Ovary (tissue), 7 donors: ENCODE measurements at regions not wholly inside any gene's neighbourhood (a gene's known extent, or its start where the extent isn't known, plus 50 kb on each side); places are given as distances from the start of the nearest gene placed in this dataset.
"Not testable (repeated sequence)": the region's sequence is repeated elsewhere in the genome, so short reads cannot be mapped to it uniquely, and the experiment has no call there.

Source experiments
- DNase-seq, 5 donors: peaks; one replicate each; pipeline ENCODE4 v3.0.0-alpha.2; 2019 to 2020
- H3K27ac ChIP-seq, 2 donors: fragments of 200-600 bp; one replicate each; pipeline versions ENCODE4 v1.5.1 to v1.8.0; 2019 to 2022
- H3K27me3 ChIP-seq: fragments of 200-600 bp; one replicate; pipeline ENCODE4 v1.8.0; 2022
- H3K36me3 ChIP-seq: fragments of 200-600 bp; sonication (generic); one replicate; pipeline ENCODE4 v1.5.1; 2019
- H3K4me1 ChIP-seq: one replicate; pipeline ENCODE4 v1.8.1; 2013; ENCODE audit warnings: mild to moderate bottlenecking, moderate library complexity; ENCODE audit not compliant: insufficient read depth
- H3K4me3 ChIP-seq: fragments of 200-600 bp; sonication (generic); one replicate; pipeline ENCODE4 v1.5.1; 2017
- H3K9me3 ChIP-seq, 2 donors: fragments of 200-600 bp in 1 of 2; sonication (generic) in 1 of 2; one replicate each; pipeline versions ENCODE4 v1.5.1 to v1.8.1; 2013 to 2019; ENCODE audit warnings: mild to moderate bottlenecking in 1 of 2, moderate library complexity in 1 of 2
- CTCF ChIP-seq, 3 donors: fragments of 450-650 bp in 2 of 3; fragments of 200-600 bp in 1 of 3; IDR thresholded peaks; one replicate each; pipeline versions ENCODE4 v1.5.1 to v1.8.0; 2016 to 2022; ENCODE audit warnings: antibody characterized with exemption in 3 of 3, mild to moderate bottlenecking in 1 of 3
- EP300 ChIP-seq: sonication (generic); formaldehyde crosslinking; IDR thresholded peaks from one replicate; pipeline ENCODE4 v1.6.1; 2017; ENCODE audit warnings: antibody characterized with exemption
- POLR2A ChIP-seq: fragments of 450-650 bp; IDR thresholded peaks from one replicate; pipeline ENCODE4 v1.6.1; 2017; ENCODE audit warnings: antibody characterized with exemption, mild to moderate bottlenecking, moderate library complexity
- WGBS, 3 donors: extraction: QIAGEN DNeasy Blood & Tissue Kit in 1 of 3; methylation state at CpG; one replicate each; pipeline versions ENCODE4 v1.1.5 to v1.1.7; 2013 to 2017; 5-methylcytosine and 5-hydroxymethylcytosine counted together
- intact Hi-C, 4 donors: fragments of 100-400 bp; cut with DNase I; formaldehyde crosslinking; loops; one replicate each; pipeline versions ENCODE4 v1.11.0 to v1.15.1; 2022 to 2023
- donor health status: DM: no; HTN: no; CAD: no; lungs with moderate emphysema.
- donor health status: DM: no; HTN: no; CAD: no.
- donor health status: Bipolar disorder and iron deficiency.
- donor health status: DM: no; HTN: no; CAD: no.
- donor health status: DM: yes; HTN: yes; CAD: no.

- WGBS, 3 donors, result 79 to 84% (median 83%) methylated on average over 26 of the region's 26 CpGs
- Histone ChIP-seq H3K4me1 (no peaks in the 10 kb centered on the region), H3K4me3 (no peak overlapping the region), H3K27ac (no peak overlapping the region), H3K36me3 (no peaks in the 10 kb centered on the region), H3K27me3 (no peaks in the 10 kb centered on the region), H3K9me3 (no peaks in the 10 kb centered on the region)
- no peak for TF ChIP-seq POLR2A
- intact Hi-C loops, result no loop called here
- no peak for DNase-seq
Measured at GRCh38 chr22:11613898-11614755, 3913.9 kb upstream of the OR11H1 start.

GRCh38 chr22:11614798-11615433 is 3913.1 kb upstream of the OR11H1 start:
- H3K27ac ChIP-seq, DNase-seq, H3K27me3 ChIP-seq, H3K4me1 ChIP-seq, intact Hi-C loops, H3K4me3 ChIP-seq, H3K36me3 ChIP-seq, H3K9me3 ChIP-seq: not testable (repeated sequence)
- 75 to 82% (median 78%) methylated on average over 20 of the region's 20 CpGs for WGBS, 3 donors

GRCh38 chr22:11616811-11617210 is 3911.2 kb upstream of the OR11H1 start:
- Histone ChIP-seq H3K27ac (no peak overlapping the region), H3K36me3 (no peaks in the 10 kb centered on the region), H3K9me3 (no peaks in the 10 kb centered on the region), H3K27me3 (no peaks in the 10 kb centered on the region), H3K4me1 (no peaks in the 10 kb centered on the region), H3K4me3 (no peak overlapping the region)
- 86 to 89% (median 89%) methylated on average over 9 of the region's 9 CpGs for WGBS, 3 donors
- no peak for DNase-seq
- intact Hi-C loops, result no loop called here
- TF ChIP-seq EP300 (no peak), POLR2A (no peak), CTCF (IDR thresholded peaks at IDR 0.05) (no peak)

GRCh38 chr22:11618322-11618662 is 3909.7 kb upstream of the OR11H1 start:
- H3K9me3 ChIP-seq, H3K4me3 ChIP-seq, DNase-seq, H3K4me1 ChIP-seq, H3K27ac ChIP-seq, H3K36me3 ChIP-seq, intact Hi-C loops, H3K27me3 ChIP-seq: not testable (repeated sequence)
- 56 to 72% (median 61%) methylated on average over 11 of the region's 11 CpGs for WGBS, 3 donors

GRCh38 chr22:11618688-11619087 is 3909.3 kb upstream of the OR11H1 start:
- H3K27me3 ChIP-seq, H3K27ac ChIP-seq, H3K9me3 ChIP-seq, intact Hi-C loops, H3K4me1 ChIP-seq, H3K4me3 ChIP-seq, H3K36me3 ChIP-seq, DNase-seq: not testable (repeated sequence)
- WGBS, 3 donors, result 67 to 83% (median 70%) methylated on average over 14 of the region's 14 CpGs

GRCh38 chr22:11620921-11621762 is 3906.8 kb upstream of the OR11H1 start:
- H3K27ac ChIP-seq, H3K27me3 ChIP-seq, DNase-seq, intact Hi-C loops, H3K4me1 ChIP-seq, H3K4me3 ChIP-seq, H3K9me3 ChIP-seq, H3K36me3 ChIP-seq: not testable (repeated sequence)
- 78 to 82% (median 81%) methylated on average over 32 of the region's 32 CpGs for WGBS, 3 donors

GRCh38 chr22:11622774-11623173 is 3905.2 kb upstream of the OR11H1 start:
- H3K4me3 ChIP-seq, H3K36me3 ChIP-seq, H3K27me3 ChIP-seq, H3K4me1 ChIP-seq, intact Hi-C loops, H3K9me3 ChIP-seq, DNase-seq, H3K27ac ChIP-seq: not testable (repeated sequence)
- 79 to 82% (median 81%) methylated on average over 9 of the region's 9 CpGs for WGBS, 3 donors

GRCh38 chr22:11625711-11626421 is 3902.1 kb upstream of the OR11H1 start:
- DNase-seq, H3K27me3 ChIP-seq, H3K9me3 ChIP-seq, intact Hi-C loops, H3K27ac ChIP-seq, H3K36me3 ChIP-seq, H3K4me3 ChIP-seq, H3K4me1 ChIP-seq: not testable (repeated sequence)
- WGBS, 3 donors, result 80 to 87% (median 86%) methylated on average over 30 of the region's 30 CpGs
